ENCODE measurements at regions not wholly inside any gene's neighbourhood (a gene's known extent, or its start where the extent isn't known, plus 50 kb on each side); places are given as distances from the start of the nearest gene placed in this dataset.

GRCh38 chr10:117710181-117710798 lies 167.7 kb downstream of the EMX2 start:
- TF ChIP-seq TEAD4 (IDR thresholded peaks at IDR 0.05; ENCODE audit: borderline replicate concordance, insufficient read depth) (no peak), MXI1 (IDR thresholded peaks at IDR 0.05; ENCODE audit: low read depth, low read length) (no peak), FOSL2 (IDR thresholded peaks at IDR 0.05; ENCODE audit: borderline replicate concordance, low read depth) (no peak), MAX (IDR thresholded peaks at IDR 0.05; ENCODE audit: low read depth) (no peak), IRF3 (IDR thresholded peaks at IDR 0.05; ENCODE audit: low read depth, low read length) (no peak), SMC3 (IDR thresholded peaks at IDR 0.05; ENCODE audit: low read depth, low read length) (no peak), USF2 (IDR thresholded peaks at IDR 0.05; ENCODE audit: borderline replicate concordance, low read depth, low read length) (no peak)
- H3K79me2 ChIP-seq (ENCODE audit: insufficient read depth) = no peaks in the 10 kb centered on the region

GRCh38 chr10:117716889-117717288 lies 174.3 kb downstream of the EMX2 start:
- 11% methylated on average over 1 of the region's 1 CpG for WGBS (ENCODE audit: low lambda C conversion rate)
- Histone ChIP-seq H3K27ac (ENCODE audit: low read depth in 2 of 2, low read length in 1 of 2) (no peak overlapping the region), H3K9me2 (no peaks in the 10 kb centered on the region), H3K36me3 (replicated peaks in 1 of 2; ENCODE audit: control insufficient read depth in 1 of 2, insufficient read depth in 2 of 2, low read length in 1 of 2) (no peaks in the 10 kb centered on the region), H3K4me3 (ENCODE audit: low read depth in 2 of 2, low read length in 1 of 2) (no peak overlapping the region), H3K79me2 (ENCODE audit: insufficient read depth) (no peaks in the 10 kb centered on the region), H3F3A (replicated peaks; ENCODE audit: insufficient read depth) (no peaks in the 10 kb centered on the region), H4K20me1 (ENCODE audit: insufficient read depth) (no peaks in the 10 kb centered on the region), H3K27me3 (ENCODE audit: insufficient read depth) (no peaks in the 10 kb centered on the region), H3K9ac (no peak overlapping the region), H3K9me3 (no peaks in the 10 kb centered on the region; the same call in 1 of the 2 replicates), H2AFZ (ENCODE audit: low read depth) (no peak overlapping the region), H3K4me1 (ENCODE audit: control insufficient read depth in 1 of 2, insufficient read depth in 2 of 2, low read depth in 1 of 2, low read length in 1 of 2) (peaks cover 0 to 10% of the 10 kb centered on the region in 2 experiments; a peak in 1 of 4 replicates), H3K4me2 (no peak overlapping the region)
- no peak for DNase-seq
- ChIA-PET POLR2A (no interaction called here), CTCF (no interaction called here)
- no peak for TF ChIP-seq FOXM1 (IDR thresholded peaks at IDR 0.05; ENCODE audit: low read depth)
- no peak for TF ChIP-seq ZBTB33 (IDR thresholded peaks at IDR 0.05; ENCODE audit: borderline replicate concordance, low read depth)
- TF ChIP-seq MEF2A (IDR thresholded peaks at IDR 0.05; ENCODE audit: borderline replicate concordance, low read depth) = no peak
- TF ChIP-seq TEAD4 (IDR thresholded peaks at IDR 0.05; ENCODE audit: borderline replicate concordance, insufficient read depth) = no peak
- TF ChIP-seq TCF12 (IDR thresholded peaks at IDR 0.05) = no peak
- no peak for TF ChIP-seq RAD21 (IDR thresholded peaks at IDR 0.05; ENCODE audit: low read length)

More at GRCh38 chr10:117710181-117710798, 167.7 kb downstream of the EMX2 start:
- H3K9me3 ChIP-seq = no peaks in the 10 kb centered on the region; the same call in 1 of the 2 replicates
- H3K4me1 ChIP-seq (ENCODE audit: control insufficient read depth in 1 of 2, insufficient read depth in 2 of 2, low read depth in 1 of 2, low read length in 1 of 2) = no peaks in the 10 kb centered on the region
- 48% methylated on average over 7 of the region's 8 CpGs for WGBS (ENCODE audit: low lambda C conversion rate)
- H3K27me3 ChIP-seq (ENCODE audit: insufficient read depth) = no peaks in the 10 kb centered on the region
- no peak overlapping the region for H2AFZ ChIP-seq (ENCODE audit: low read depth)
- H3K4me2 ChIP-seq = no peak overlapping the region
- DNase-seq = no peak
- H3K9ac ChIP-seq = no peak overlapping the region
- H3F3A ChIP-seq (replicated peaks; ENCODE audit: insufficient read depth) = no peaks in the 10 kb centered on the region
- no peaks in the 10 kb centered on the region for H4K20me1 ChIP-seq (ENCODE audit: insufficient read depth)
- ChIA-PET POLR2A (no interaction called here), CTCF (interaction anchor here (0.8 kb wide), 1 partner anchor 176 kb away, joined by 3 read pairs; no protein-coding TSS in a partner anchor)
- no peak overlapping the region for H3K4me3 ChIP-seq (ENCODE audit: low read depth in 2 of 2, low read length in 1 of 2)
- no peak overlapping the region for H3K27ac ChIP-seq (ENCODE audit: low read depth in 2 of 2, low read length in 1 of 2)
- H3K36me3 ChIP-seq (replicated peaks in 1 of 2; ENCODE audit: control insufficient read depth in 1 of 2, insufficient read depth in 2 of 2, low read length in 1 of 2) = no peaks in the 10 kb centered on the region
- H3K9me2 ChIP-seq = no peaks in the 10 kb centered on the region

All from SK-N-SH (cell line).